ENCODE measurements at regions not wholly inside any gene's neighbourhood (a gene's known extent, or its start where the extent isn't known, plus 50 kb on each side); places are given as distances from the start of the nearest gene placed in this dataset.

DNA sequence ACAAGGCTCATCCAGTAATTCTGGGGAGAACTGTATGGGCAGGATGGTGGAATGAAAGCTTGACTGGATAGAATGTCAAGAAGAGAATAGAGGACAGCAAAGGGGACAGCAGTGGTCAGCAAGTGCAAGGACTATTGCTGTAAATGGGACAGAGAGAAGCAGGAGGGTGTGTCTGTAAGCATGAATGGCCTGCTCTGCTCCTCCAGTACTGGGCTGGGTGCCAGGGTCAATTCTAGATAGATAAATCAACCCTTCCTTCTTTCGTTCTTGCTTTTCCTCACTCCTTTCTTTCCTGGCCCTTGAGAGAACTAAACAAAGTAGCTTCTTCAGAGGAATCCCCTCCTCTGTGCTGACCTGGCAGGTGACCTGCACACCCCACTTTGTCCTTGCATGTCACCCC lies 1019.2 kb downstream of the BCL11B start:
- Histone ChIP-seq H3K4me3 (ENCODE audit: low read depth, low read length) (no peak overlapping the region), H2AFZ (ENCODE audit: insufficient read depth, low read length, poor library complexity) (no peak overlapping the region), H3K79me2 (ENCODE audit: control insufficient read depth, insufficient read depth, low read length, poor library complexity) (no peaks in the 10 kb centered on the region), H2BK12ac (ENCODE audit: low read length) (no peak overlapping the region), H3K4me2 (ENCODE audit: low read length) (no peak overlapping the region), H4K8ac (ENCODE audit: low read depth, low read length) (no peak overlapping the region), H4K12ac (ENCODE audit: low read depth, low read length) (no peak overlapping the region), H2BK5ac (ENCODE audit: low read depth, low read length, poor library complexity) (no peak overlapping the region), H3K27me3 (ENCODE audit: insufficient read depth, low read length) (no peaks in the 10 kb centered on the region), H3K4ac (ENCODE audit: low read depth, low read length) (no peak overlapping the region), H3K79me1 (ENCODE audit: low read length) (no peaks in the 10 kb centered on the region), H3K36me3 (ENCODE audit: control insufficient read depth in 1 of 2, insufficient read depth in 2 of 2, low read length in 2 of 2) (no peaks in the 10 kb centered on the region), H3K4me1 (ENCODE audit: control insufficient read depth in 1 of 2, insufficient read depth in 2 of 2, low read length in 2 of 2) (no peaks in the 10 kb centered on the region), H3K14ac (ENCODE audit: low read length) (no peak overlapping the region), H3K23ac (ENCODE audit: low read length) (no peak overlapping the region), H3K27ac (ENCODE audit: low read depth, low read length) (no peak overlapping the region), H4K91ac (ENCODE audit: low read depth, low read length) (no peak overlapping the region), H3K18ac (ENCODE audit: low read length) (no peak overlapping the region), H3K9me3 (ENCODE audit: insufficient read depth, low read depth, low read length) (no peaks in the 10 kb centered on the region), H2AK5ac (ENCODE audit: low read length) (no peak overlapping the region), H3K9ac (ENCODE audit: low read length) (no peak overlapping the region), H2BK120ac (ENCODE audit: insufficient read depth, low read length, poor library complexity) (no peak overlapping the region)
- WGBS (ENCODE audit: extremely low coverage, insufficient coverage, insufficient read length) = no CpG with 5 or more reads among the region's 1 CpG
- no peak for DNase-seq

GRCh38 chr14:98259881-98260280 lies 1012.1 kb downstream of the BCL11B start:
- Histone ChIP-seq H4K8ac (ENCODE audit: low read depth, low read length) (no peak overlapping the region), H3K79me1 (ENCODE audit: low read length) (no peaks in the 10 kb centered on the region), H3K18ac (ENCODE audit: low read length) (no peak overlapping the region), H3K4me2 (ENCODE audit: low read length) (no peak overlapping the region), H3K23ac (ENCODE audit: low read length) (no peak overlapping the region), H3K27ac (ENCODE audit: low read depth, low read length) (no peak overlapping the region), H2BK12ac (ENCODE audit: low read length) (no peak overlapping the region), H3K14ac (ENCODE audit: low read length) (no peak overlapping the region), H3K27me3 (ENCODE audit: insufficient read depth, low read length) (no peaks in the 10 kb centered on the region), H2AK5ac (ENCODE audit: low read length) (no peak overlapping the region), H2BK120ac (ENCODE audit: insufficient read depth, low read length, poor library complexity) (no peak overlapping the region), H3K4me3 (ENCODE audit: low read depth, low read length) (no peak overlapping the region), H3K9me3 (ENCODE audit: insufficient read depth, low read depth, low read length) (no peaks in the 10 kb centered on the region), H3K4ac (ENCODE audit: low read depth, low read length) (no peak overlapping the region), H3K79me2 (ENCODE audit: control insufficient read depth, insufficient read depth, low read length, poor library complexity) (no peaks in the 10 kb centered on the region), H2AFZ (ENCODE audit: insufficient read depth, low read length, poor library complexity) (no peak overlapping the region), H3K9ac (ENCODE audit: low read length) (no peak overlapping the region), H3K4me1 (ENCODE audit: control insufficient read depth in 1 of 2, insufficient read depth in 2 of 2, low read length in 2 of 2) (no peaks in the 10 kb centered on the region), H4K91ac (ENCODE audit: low read depth, low read length) (no peak overlapping the region), H3K36me3 (ENCODE audit: control insufficient read depth in 1 of 2, insufficient read depth in 2 of 2, low read length in 2 of 2) (no peaks in the 10 kb centered on the region), H2BK5ac (ENCODE audit: low read depth, low read length, poor library complexity) (no peak overlapping the region), H4K12ac (ENCODE audit: low read depth, low read length) (no peak overlapping the region)
- no CpG with 5 or more reads among the region's 4 CpGs for WGBS (ENCODE audit: extremely low coverage, insufficient coverage, insufficient read length)
- no peak for DNase-seq

GRCh38 chr14:98262566-98262965 lies 1009.4 kb downstream of the BCL11B start:
- WGBS (ENCODE audit: extremely low coverage, insufficient coverage, insufficient read length) = no CpG with 5 or more reads among the region's 5 CpGs

DNA sequence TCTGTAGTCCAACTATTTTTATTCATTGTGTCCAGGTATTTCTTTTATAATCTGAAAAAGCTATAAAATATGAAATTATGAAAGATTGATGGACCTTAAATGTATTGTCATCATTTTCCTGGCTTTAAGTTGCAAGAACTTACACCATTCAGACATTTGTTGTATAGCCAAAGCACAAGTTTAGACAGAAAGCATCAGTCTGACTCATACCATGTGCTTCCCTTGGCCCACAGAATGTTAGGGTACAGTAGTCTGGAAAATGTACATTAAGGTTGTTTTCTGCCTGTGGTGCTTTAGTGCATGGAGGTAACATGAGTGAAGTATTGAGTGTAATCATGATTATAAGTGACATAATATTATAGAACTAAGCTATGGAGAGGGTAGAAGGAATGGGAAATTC lies 1002.5 kb downstream of the BCL11B start:
- Histone ChIP-seq H3K18ac (ENCODE audit: low read length) (no peak overlapping the region), H2BK120ac (ENCODE audit: insufficient read depth, low read length, poor library complexity) (no peak overlapping the region), H3K4me1 (ENCODE audit: control insufficient read depth in 1 of 2, insufficient read depth in 2 of 2, low read length in 2 of 2) (no peaks in the 10 kb centered on the region), H3K14ac (ENCODE audit: low read length) (no peak overlapping the region), H4K12ac (ENCODE audit: low read depth, low read length) (no peak overlapping the region), H4K91ac (ENCODE audit: low read depth, low read length) (no peak overlapping the region), H2AFZ (ENCODE audit: insufficient read depth, low read length, poor library complexity) (no peak overlapping the region), H3K4me3 (ENCODE audit: low read depth, low read length) (no peak overlapping the region), H3K4me2 (ENCODE audit: low read length) (no peak overlapping the region), H3K23ac (ENCODE audit: low read length) (no peak overlapping the region), H2AK5ac (ENCODE audit: low read length) (no peak overlapping the region), H3K36me3 (ENCODE audit: control insufficient read depth in 1 of 2, insufficient read depth in 2 of 2, low read length in 2 of 2) (no peaks in the 10 kb centered on the region), H3K79me2 (ENCODE audit: control insufficient read depth, insufficient read depth, low read length, poor library complexity) (no peaks in the 10 kb centered on the region), H3K79me1 (ENCODE audit: low read length) (no peaks in the 10 kb centered on the region), H2BK5ac (ENCODE audit: low read depth, low read length, poor library complexity) (no peak overlapping the region), H4K8ac (ENCODE audit: low read depth, low read length) (no peak overlapping the region), H3K4ac (ENCODE audit: low read depth, low read length) (no peak overlapping the region), H2BK12ac (ENCODE audit: low read length) (no peak overlapping the region), H3K27me3 (ENCODE audit: insufficient read depth, low read length) (no peaks in the 10 kb centered on the region), H3K9ac (ENCODE audit: low read length) (no peak overlapping the region), H3K9me3 (ENCODE audit: insufficient read depth, low read depth, low read length) (no peaks in the 10 kb centered on the region), H3K27ac (ENCODE audit: low read depth, low read length) (no peak overlapping the region)
- no peak for DNase-seq

More at GRCh38 chr14:98262566-98262965, 1009.4 kb downstream of the BCL11B start:
- no peak overlapping the region for H3K4ac ChIP-seq (ENCODE audit: low read depth, low read length)
- no peak overlapping the region for H4K12ac ChIP-seq (ENCODE audit: low read depth, low read length)
- H2BK5ac ChIP-seq (ENCODE audit: low read depth, low read length, poor library complexity) = no peak overlapping the region
- H3K79me2 ChIP-seq (ENCODE audit: control insufficient read depth, insufficient read depth, low read length, poor library complexity) = no peaks in the 10 kb centered on the region
- H3K27me3 ChIP-seq (ENCODE audit: insufficient read depth, low read length) = no peaks in the 10 kb centered on the region
- H3K14ac ChIP-seq (ENCODE audit: low read length) = no peak overlapping the region
- no peak overlapping the region for H4K91ac ChIP-seq (ENCODE audit: low read depth, low read length)
- H3K18ac ChIP-seq (ENCODE audit: low read length) = no peak overlapping the region
- H3K27ac ChIP-seq (ENCODE audit: low read depth, low read length) = no peak overlapping the region
- no peak overlapping the region for H2AK5ac ChIP-seq (ENCODE audit: low read length)
- H3K79me1 ChIP-seq (ENCODE audit: low read length) = no peaks in the 10 kb centered on the region
- no peak overlapping the region for H3K4me3 ChIP-seq (ENCODE audit: low read depth, low read length)
- H2BK12ac ChIP-seq (ENCODE audit: low read length) = no peak overlapping the region
- no peak overlapping the region for H2BK120ac ChIP-seq (ENCODE audit: insufficient read depth, low read length, poor library complexity)
- H3K4me1 ChIP-seq (ENCODE audit: control insufficient read depth in 1 of 2, insufficient read depth in 2 of 2, low read length in 2 of 2) = no peaks in the 10 kb centered on the region
- DNase-seq = no peak
- no peak overlapping the region for H3K4me2 ChIP-seq (ENCODE audit: low read length)
- no peaks in the 10 kb centered on the region for H3K36me3 ChIP-seq (ENCODE audit: control insufficient read depth in 1 of 2, insufficient read depth in 2 of 2, low read length in 2 of 2)
- H3K9me3 ChIP-seq (ENCODE audit: insufficient read depth, low read depth, low read length) = no peaks in the 10 kb centered on the region
- H3K23ac ChIP-seq (ENCODE audit: low read length) = no peak overlapping the region
- H2AFZ ChIP-seq (ENCODE audit: insufficient read depth, low read length, poor library complexity) = no peak overlapping the region
- no peak overlapping the region for H3K9ac ChIP-seq (ENCODE audit: low read length)
- no peak overlapping the region for H4K8ac ChIP-seq (ENCODE audit: low read depth, low read length)

DNA sequence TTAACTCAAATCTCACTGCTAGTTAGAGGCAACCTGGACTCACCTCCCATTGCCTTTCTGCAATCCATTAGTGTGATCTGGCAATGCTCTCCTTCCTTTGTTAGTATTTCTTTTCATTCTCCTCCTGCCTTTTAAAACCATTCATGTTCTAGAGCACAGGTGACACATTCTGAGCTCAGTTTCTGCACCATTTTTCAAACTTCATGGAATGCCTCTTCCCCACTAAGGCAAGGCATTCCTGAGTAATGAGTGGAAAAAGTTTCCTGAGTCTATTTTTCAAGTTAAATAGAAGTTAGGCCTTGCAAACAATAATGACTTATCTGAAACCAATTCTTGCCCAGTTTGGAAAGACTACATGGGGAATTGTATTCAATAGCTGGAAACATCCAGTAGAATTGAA lies 1001.8 kb downstream of the BCL11B start:
- H4K12ac ChIP-seq (ENCODE audit: low read depth, low read length) = no peak overlapping the region
- no peaks in the 10 kb centered on the region for H3K27me3 ChIP-seq (ENCODE audit: insufficient read depth, low read length)
- no peaks in the 10 kb centered on the region for H3K79me1 ChIP-seq (ENCODE audit: low read length)
- no peak overlapping the region for H3K4me2 ChIP-seq (ENCODE audit: low read length)
- no peak for DNase-seq
- no peak overlapping the region for H2BK120ac ChIP-seq (ENCODE audit: insufficient read depth, low read length, poor library complexity)
- H2AK5ac ChIP-seq (ENCODE audit: low read length) = no peak overlapping the region
- H3K9ac ChIP-seq (ENCODE audit: low read length) = no peak overlapping the region
- H3K18ac ChIP-seq (ENCODE audit: low read length) = no peak overlapping the region
- H3K4me3 ChIP-seq (ENCODE audit: low read depth, low read length) = no peak overlapping the region
- H3K14ac ChIP-seq (ENCODE audit: low read length) = no peak overlapping the region
- no peak overlapping the region for H4K91ac ChIP-seq (ENCODE audit: low read depth, low read length)
- H2BK12ac ChIP-seq (ENCODE audit: low read length) = no peak overlapping the region
- H3K9me3 ChIP-seq (ENCODE audit: insufficient read depth, low read depth, low read length) = no peaks in the 10 kb centered on the region
- no peak overlapping the region for H4K8ac ChIP-seq (ENCODE audit: low read depth, low read length)
- no peak overlapping the region for H2AFZ ChIP-seq (ENCODE audit: insufficient read depth, low read length, poor library complexity)
- H3K4ac ChIP-seq (ENCODE audit: low read depth, low read length) = no peak overlapping the region
- no peak overlapping the region for H3K23ac ChIP-seq (ENCODE audit: low read length)
- H2BK5ac ChIP-seq (ENCODE audit: low read depth, low read length, poor library complexity) = no peak overlapping the region
- H3K27ac ChIP-seq (ENCODE audit: low read depth, low read length) = no peak overlapping the region
- H3K36me3 ChIP-seq (ENCODE audit: control insufficient read depth in 1 of 2, insufficient read depth in 2 of 2, low read length in 2 of 2) = no peaks in the 10 kb centered on the region
- H3K4me1 ChIP-seq (ENCODE audit: control insufficient read depth in 1 of 2, insufficient read depth in 2 of 2, low read length in 2 of 2) = no peaks in the 10 kb centered on the region
- H3K79me2 ChIP-seq (ENCODE audit: control insufficient read depth, insufficient read depth, low read length, poor library complexity) = no peaks in the 10 kb centered on the region
